Right atrium auricular region (tissue), 2 donors: ENCODE measurements at regions not wholly inside any gene's neighbourhood (a gene's known extent, or its start where the extent isn't known, plus 50 kb on each side); places are given as distances from the start of the nearest gene placed in this dataset.

Experiments used
- DNase-seq: peaks from one replicate; pipeline ENCODE4 v3.0.0-alpha.2; 2019; ENCODE audit warnings: low spot score
- H3K27ac ChIP-seq, 2 donors: fragments of 200-600 bp; sonication (generic); 1 replicate in 1 of 2; 2 replicates in 1 of 2; pipeline ENCODE4 v1.5.1; 2016 to 2019
- H3K27me3 ChIP-seq, 2 donors: fragments of 200-600 bp; sonication (generic); one replicate each; pipeline versions ENCODE4 v1.5.1 to v1.6.0; 2017 to 2019
- H3K36me3 ChIP-seq: fragments of 200-600 bp; sonication (generic); one replicate; pipeline ENCODE4 v1.5.1; 2016
- H3K4me1 ChIP-seq, 2 donors: fragments of 200-600 bp; sonication (generic); one replicate each; pipeline versions ENCODE4 v1.5.1 to v1.6.0; 2017 to 2019
- H3K4me3 ChIP-seq, 2 donors: fragments of 200-600 bp; sonication (generic); 1 replicate in 1 of 2; 2 replicates in 1 of 2; pipeline ENCODE4 v1.5.1; 2017 to 2019; ENCODE audit warnings: mild to moderate bottlenecking in 1 of 2, moderate library complexity in 1 of 2
- H3K9me3 ChIP-seq, 2 donors: fragments of 200-600 bp; sonication (generic); one replicate each; pipeline ENCODE4 v1.5.1; 2019
- CTCF ChIP-seq, 2 donors: fragments of 200-600 bp; sonication (generic); IDR thresholded peaks; one replicate each; pipeline ENCODE4 v1.5.1; 2019; ENCODE audit warnings: antibody characterized with exemption in 2 of 2

DNA sequence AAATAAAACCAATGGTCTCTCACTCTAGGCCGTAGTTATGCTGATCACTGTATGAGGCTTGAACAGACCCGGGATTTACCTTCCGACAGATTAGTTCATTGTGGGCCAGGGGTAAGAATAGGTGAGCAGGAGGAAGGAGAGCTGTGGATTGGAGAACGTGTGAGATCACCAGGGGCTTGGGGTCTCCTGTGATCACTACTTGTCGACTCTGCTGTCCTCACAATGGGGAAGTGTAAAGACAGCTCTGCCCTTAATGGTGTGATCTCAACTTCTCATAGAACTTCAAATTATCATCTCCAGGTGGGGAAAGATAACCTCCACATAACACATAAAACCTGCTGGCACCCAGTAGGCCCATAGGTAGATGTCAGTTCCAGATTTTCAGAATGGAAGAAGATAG lies 56.2 kb upstream of the RPS6KA3 start:
- Histone ChIP-seq H3K36me3 (no peaks in the 10 kb centered on the region), H3K4me1 (no peaks in the 10 kb centered on the region), H3K9me3 (no peaks in the 10 kb centered on the region), H3K27ac (no peak overlapping the region), H3K4me3 (no peak overlapping the region), H3K27me3 (no peaks in the 10 kb centered on the region)
- DNase-seq, result no peak
- no peak for TF ChIP-seq CTCF (IDR thresholded peaks at IDR 0.05)

DNA sequence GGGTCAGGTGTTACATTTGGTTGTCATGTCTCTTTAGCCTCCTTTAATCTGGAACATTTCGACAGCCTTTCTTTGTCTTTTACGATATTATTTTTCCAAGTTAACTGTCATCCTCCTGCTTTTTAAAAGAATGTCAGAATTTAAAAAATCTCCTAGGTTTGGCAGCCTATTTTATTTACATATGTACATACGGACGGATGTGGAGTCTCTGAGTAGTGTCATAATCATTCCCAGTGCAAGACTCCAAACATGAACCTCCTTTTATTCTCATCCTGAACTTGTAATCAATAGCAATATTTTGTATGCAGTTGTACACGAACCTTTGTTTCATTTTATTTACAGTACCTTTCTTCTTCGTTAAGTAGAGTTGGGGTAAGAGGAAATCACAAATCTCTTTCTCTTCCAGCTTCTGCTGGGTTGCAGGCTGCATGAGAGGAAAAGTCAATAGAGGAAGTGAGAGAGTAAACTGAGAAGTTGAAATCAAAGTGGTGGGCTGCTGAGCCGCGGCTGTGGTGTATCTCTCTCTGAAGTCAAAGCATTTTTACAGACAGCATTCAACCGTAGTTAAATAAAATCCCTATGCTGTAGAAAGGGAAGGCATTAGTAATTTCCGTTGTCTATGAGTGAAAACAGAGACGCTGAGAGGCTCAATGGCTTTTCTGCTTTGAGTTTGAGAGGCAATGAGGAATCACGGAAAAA lies 53.9 kb upstream of the RPS6KA3 start:
- no peaks in the 10 kb centered on the region for H3K9me3 ChIP-seq
- TF ChIP-seq CTCF (IDR thresholded peaks at IDR 0.05), result no peak
- H3K27ac ChIP-seq, result no peak overlapping the region
- H3K4me1 ChIP-seq, result no peaks in the 10 kb centered on the region
- no peaks in the 10 kb centered on the region for H3K27me3 ChIP-seq
- no peak overlapping the region for H3K4me3 ChIP-seq
- DNase-seq, result no peak
- H3K36me3 ChIP-seq, result no peaks in the 10 kb centered on the region

DNA sequence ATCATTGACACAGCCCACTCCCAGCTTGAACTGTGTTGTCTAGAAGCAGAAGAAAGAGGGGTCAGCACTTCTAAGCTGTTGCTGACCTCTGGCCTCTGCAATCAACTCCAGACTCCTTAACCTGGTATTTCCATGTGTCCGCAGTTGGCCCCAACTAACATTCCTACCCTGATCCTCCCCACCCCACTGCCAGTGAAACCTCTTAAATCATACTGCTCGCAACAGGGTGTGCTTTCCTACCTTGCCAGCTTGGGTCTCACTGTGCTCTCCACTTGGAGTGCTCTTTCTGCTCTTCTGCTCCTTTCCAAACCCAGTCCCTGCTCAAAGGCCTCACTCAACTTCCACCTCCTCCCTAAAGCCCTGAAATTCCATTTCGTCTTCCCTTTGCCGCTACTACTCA lies 52.3 kb upstream of the RPS6KA3 start:
- Histone ChIP-seq H3K27me3 (no peaks in the 10 kb centered on the region), H3K36me3 (no peaks in the 10 kb centered on the region), H3K9me3 (no peaks in the 10 kb centered on the region), H3K27ac (no peak overlapping the region), H3K4me3 (no peak overlapping the region), H3K4me1 (no peaks in the 10 kb centered on the region)
- no peak for TF ChIP-seq CTCF (IDR thresholded peaks at IDR 0.05)
- DNase-seq, result no peak

DNA sequence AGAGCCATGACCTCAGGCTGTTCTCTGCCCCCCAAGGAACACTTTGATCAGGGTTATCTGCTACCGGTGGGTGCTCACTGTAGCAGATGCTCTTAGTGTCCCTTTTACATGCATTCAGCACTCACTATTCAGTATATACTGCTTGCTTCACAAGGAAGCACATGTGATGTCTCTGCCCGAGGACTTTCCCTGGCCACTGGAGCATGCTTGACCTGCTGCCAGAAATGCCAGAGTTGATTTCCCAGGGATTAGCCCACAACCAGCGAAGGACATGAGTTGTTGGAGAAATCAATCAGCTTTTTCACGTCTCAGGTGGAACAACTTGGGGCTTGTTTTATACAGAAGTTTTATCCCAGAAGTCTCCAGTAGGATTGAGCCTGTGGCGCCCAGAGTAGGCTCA lies 51.2 kb upstream of the RPS6KA3 start:
- DNase-seq, result no peak
- Histone ChIP-seq H3K4me1 (no peaks in the 10 kb centered on the region), H3K27ac (no peak overlapping the region), H3K4me3 (no peak overlapping the region), H3K9me3 (no peaks in the 10 kb centered on the region), H3K27me3 (no peaks in the 10 kb centered on the region), H3K36me3 (no peaks in the 10 kb centered on the region)
- TF ChIP-seq CTCF (IDR thresholded peaks at IDR 0.05), result no peak
